WTC11 (cell line): ENCODE measurements at regions not wholly inside any gene's neighbourhood (a gene's known extent, or its start where the extent isn't known, plus 50 kb on each side); places are given as distances from the start of the nearest gene placed in this dataset.
"Not testable (repeated sequence)": the region's sequence is repeated elsewhere in the genome, so short reads cannot be mapped to it uniquely, and the experiment has no call there.

Experiments used
- ATAC-seq: fragments of 200-7000 bp; cut with Tn5 transposase; 2 replicates; pipeline ENCODE4 v1.10.0; 2021; ENCODE audit warnings: mild to moderate bottlenecking, moderate library complexity
- CTCF ChIA-PET: fragments of 300-600 bp; sonication (Branson Sonifier 250); formaldehyde crosslinking; loops from one replicate; lab custom pipeline; 2021; ENCODE audit warnings: antibody characterized with exemption; lab: Charles Lee
- POLR2A ChIA-PET: fragments of 350-600 bp; sonication (Branson Sonifier 250); formaldehyde crosslinking; loops from one replicate; lab custom pipeline; 2021; ENCODE audit warnings: antibody characterized with exemption; lab: Charles Lee
- DNase-seq: peaks from one replicate; pipeline ENCODE4 v3.0.0; 2021; ENCODE audit warnings: low spot score
- H3K27ac Mint-ChIP-seq: 2 replicates; pipeline ENCODE4 v1.8.0; 2021; ENCODE audit warnings: mixed read lengths
- H3K27me3 Mint-ChIP-seq: 2 replicates; pipeline ENCODE4 v1.8.0; 2021; ENCODE audit warnings: low read depth, mild to moderate bottlenecking, moderate library complexity, mixed read lengths
- H3K36me3 Mint-ChIP-seq: 2 replicates; pipeline ENCODE4 v1.8.0; 2021; ENCODE audit warnings: mixed read lengths
- H3K4me1 Mint-ChIP-seq: 2 replicates; pipeline ENCODE4 v1.8.0; 2022; ENCODE audit warnings: mixed read lengths
- H3K4me3 Mint-ChIP-seq: 2 replicates; pipeline ENCODE4 v1.8.0; 2021; ENCODE audit warnings: mild to moderate bottlenecking, moderate library complexity, mixed read lengths
- H3K9me3 Mint-ChIP-seq: 2 replicates; pipeline ENCODE4 v1.8.0; 2021; ENCODE audit warnings: mixed read lengths
- ATF1 ChIP-seq: sonication (generic); formaldehyde crosslinking; IDR thresholded peaks from 2 replicates; pipeline ENCODE4 v1.8.1; 2023; ENCODE audit warnings: mild to moderate bottlenecking, moderate library complexity, missing genetic modification reagents
- GABPB1 ChIP-seq: sonication (generic); formaldehyde crosslinking; IDR thresholded peaks from 2 replicates; pipeline ENCODE4 v1.8.1; 2023; ENCODE audit warnings: mild to moderate bottlenecking, missing genetic modification reagents
- GRHL2 ChIP-seq: fragments of 250-450 bp; sonication (Bioruptor Pico); IDR thresholded peaks from 2 replicates; pipeline ENCODE4 v1.8.0; 2022; ENCODE audit warnings: mild to moderate bottlenecking, moderate library complexity; ENCODE audit not compliant: insufficient replicate concordance, severe bottlenecking
- HMGA2 ChIP-seq: fragments of 250-450 bp; sonication (Bioruptor Pico); IDR thresholded peaks from 2 replicates; pipeline ENCODE4 v1.4.0; 2021; ENCODE audit warnings: mild to moderate bottlenecking, moderate library complexity
- JUN ChIP-seq: sonication (generic); formaldehyde crosslinking; IDR thresholded peaks from 2 replicates; pipeline ENCODE4 v1.8.0; 2023; ENCODE audit warnings: mild to moderate bottlenecking, missing genetic modification reagents
- NFATC4 ChIP-seq: fragments of 250-450 bp; sonication (Bioruptor Pico); IDR thresholded peaks from 2 replicates; pipeline ENCODE4 v1.9.0; 2021; ENCODE audit warnings: mild to moderate bottlenecking
- TEAD1 ChIP-seq: sonication (generic); formaldehyde crosslinking; IDR thresholded peaks from 2 replicates; pipeline ENCODE4 v1.8.0; 2022; ENCODE audit warnings: mild to moderate bottlenecking, missing genetic modification reagents
- ZNF232 ChIP-seq: sonication (generic); formaldehyde crosslinking; IDR thresholded peaks from 2 replicates; pipeline ENCODE4 v1.8.0; 2022; ENCODE audit warnings: mild to moderate bottlenecking, missing genetic modification reagents
- ZNF396 ChIP-seq: fragments of 250-450 bp; sonication (Bioruptor Pico); IDR thresholded peaks from 2 replicates; pipeline ENCODE4 v1.8.0; 2021; ENCODE audit warnings: mild to moderate bottlenecking, moderate library complexity, borderline replicate concordance
- ZNF671 ChIP-seq: fragments of 250-450 bp; sonication (Bioruptor Pico); IDR thresholded peaks from 2 replicates; pipeline ENCODE4 v1.8.0; 2021; ENCODE audit warnings: mild to moderate bottlenecking
- TF ChIP-seq, protein P1 (sequence below): sonication (generic); formaldehyde crosslinking; IDR thresholded peaks from 2 replicates; pipeline ENCODE4 v1.8.1; 2022; ENCODE audit warnings: low read depth, missing genetic modification reagents, borderline replicate concordance
- TF ChIP-seq, protein P2 (sequence below): sonication (generic); formaldehyde crosslinking; IDR thresholded peaks from 2 replicates; pipeline ENCODE4 v1.8.1; 2022; ENCODE audit warnings: mild to moderate bottlenecking, missing genetic modification reagents, moderate library complexity, borderline replicate concordance
- TF ChIP-seq, protein P3 (sequence below): sonication (generic); formaldehyde crosslinking; IDR thresholded peaks from 2 replicates; pipeline ENCODE4 v1.8.0; 2022; ENCODE audit warnings: mild to moderate bottlenecking, missing genetic modification reagents
- TF ChIP-seq, protein P4 (sequence below): fragments of 200-600 bp; IDR thresholded peaks from 2 replicates; pipeline ENCODE4 v1.8.0; 2022; ENCODE audit warnings: antibody characterized with exemption
- TF ChIP-seq, protein P5 (sequence below): sonication (generic); formaldehyde crosslinking; IDR thresholded peaks from 2 replicates; pipeline ENCODE4 v1.8.1; 2023; ENCODE audit warnings: mild to moderate bottlenecking, missing genetic modification reagents, moderate library complexity
- TF ChIP-seq, protein P6 (sequence below): sonication (generic); formaldehyde crosslinking; conservative IDR thresholded peaks from 2 replicates; pipeline ENCODE4 v1.8.1; 2023; ENCODE audit warnings: mild to moderate bottlenecking, low read depth, missing genetic modification reagents, moderate library complexity
- TF ChIP-seq, protein P7 (sequence below): fragments of 250-450 bp; sonication (Bioruptor Pico); IDR thresholded peaks from 2 replicates; pipeline ENCODE4 v1.9.0; 2021; ENCODE audit warnings: mild to moderate bottlenecking, borderline replicate concordance
- TF ChIP-seq, protein P8 (sequence below): sonication (generic); formaldehyde crosslinking; conservative IDR thresholded peaks from 2 replicates; pipeline ENCODE4 v1.8.1; 2022; ENCODE audit warnings: mild to moderate bottlenecking, missing genetic modification reagents
- TF ChIP-seq, protein P9 (sequence below): sonication (generic); formaldehyde crosslinking; IDR thresholded peaks from 2 replicates; pipeline ENCODE4 v1.8.0; 2022; ENCODE audit warnings: mild to moderate bottlenecking, missing genetic modification reagents

DNA sequence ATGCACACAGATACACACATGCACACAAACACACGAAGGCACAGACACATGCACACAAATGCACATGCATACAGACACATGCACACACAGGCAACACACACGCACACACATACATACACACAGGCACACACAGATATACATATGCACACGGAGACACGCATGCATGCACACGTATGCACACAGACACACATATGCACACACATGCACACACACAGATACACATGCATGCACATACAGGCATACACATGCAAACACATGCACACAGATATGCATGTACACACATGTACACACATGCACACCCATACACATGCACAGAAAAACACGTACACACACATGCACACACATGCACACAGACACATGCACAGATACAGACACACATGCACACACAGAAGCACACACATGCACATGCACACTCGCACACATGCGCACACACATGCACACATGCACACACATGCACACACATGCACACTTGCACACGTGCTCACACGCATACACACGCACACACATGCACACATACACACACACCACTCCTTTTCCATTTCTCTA lies 70.8 kb upstream of the ALDH3B2 start:
- POLR2A ChIA-PET = no interaction called here
- Mint-ChIP-seq H3K4me3 (no peak overlapping the region), H3K27ac (no peak overlapping the region; the same call in 1 of the 2 replicates), H3K4me1 (peaks cover 20% of the 10 kb centered on the region), H3K36me3 (no peaks in the 10 kb centered on the region), H3K9me3 (peaks cover 20% of the 10 kb centered on the region), H3K27me3 (peaks cover 7% of the 10 kb centered on the region)
- DNase-seq = no peak
- CTCF ChIA-PET = no interaction called here
- no peak for ATAC-seq
- TF ChIP-seq, protein P1, sequence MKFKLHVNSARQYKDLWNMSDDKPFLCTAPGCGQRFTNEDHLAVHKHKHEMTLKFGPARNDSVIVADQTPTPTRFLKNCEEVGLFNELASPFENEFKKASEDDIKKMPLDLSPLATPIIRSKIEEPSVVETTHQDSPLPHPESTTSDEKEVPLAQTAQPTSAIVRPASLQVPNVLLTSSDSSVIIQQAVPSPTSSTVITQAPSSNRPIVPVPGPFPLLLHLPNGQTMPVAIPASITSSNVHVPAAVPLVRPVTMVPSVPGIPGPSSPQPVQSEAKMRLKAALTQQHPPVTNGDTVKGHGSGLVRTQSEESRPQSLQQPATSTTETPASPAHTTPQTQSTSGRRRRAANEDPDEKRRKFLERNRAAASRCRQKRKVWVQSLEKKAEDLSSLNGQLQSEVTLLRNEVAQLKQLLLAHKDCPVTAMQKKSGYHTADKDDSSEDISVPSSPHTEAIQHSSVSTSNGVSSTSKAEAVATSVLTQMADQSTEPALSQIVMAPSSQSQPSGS = no peak
- TF ChIP-seq, protein P2, sequence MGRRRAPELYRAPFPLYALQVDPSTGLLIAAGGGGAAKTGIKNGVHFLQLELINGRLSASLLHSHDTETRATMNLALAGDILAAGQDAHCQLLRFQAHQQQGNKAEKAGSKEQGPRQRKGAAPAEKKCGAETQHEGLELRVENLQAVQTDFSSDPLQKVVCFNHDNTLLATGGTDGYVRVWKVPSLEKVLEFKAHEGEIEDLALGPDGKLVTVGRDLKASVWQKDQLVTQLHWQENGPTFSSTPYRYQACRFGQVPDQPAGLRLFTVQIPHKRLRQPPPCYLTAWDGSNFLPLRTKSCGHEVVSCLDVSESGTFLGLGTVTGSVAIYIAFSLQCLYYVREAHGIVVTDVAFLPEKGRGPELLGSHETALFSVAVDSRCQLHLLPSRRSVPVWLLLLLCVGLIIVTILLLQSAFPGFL (CRISPR knock-in tag) = no peak
- TF ChIP-seq HMGA2 (CRISPR knock-in tag) (no peak), JUN (CRISPR knock-in tag) (no peak), GRHL2 (no peak), ATF1 (no peak), TEAD1 (CRISPR knock-in tag) (no peak), ZNF396 (CRISPR knock-in tag) (no peak), ZNF232 (no peak), ZNF671 (CRISPR knock-in tag) (no peak), GABPB1 (CRISPR knock-in tag) (no peak), NFATC4 (CRISPR knock-in tag) (no peak)
- TF ChIP-seq, protein P3, sequence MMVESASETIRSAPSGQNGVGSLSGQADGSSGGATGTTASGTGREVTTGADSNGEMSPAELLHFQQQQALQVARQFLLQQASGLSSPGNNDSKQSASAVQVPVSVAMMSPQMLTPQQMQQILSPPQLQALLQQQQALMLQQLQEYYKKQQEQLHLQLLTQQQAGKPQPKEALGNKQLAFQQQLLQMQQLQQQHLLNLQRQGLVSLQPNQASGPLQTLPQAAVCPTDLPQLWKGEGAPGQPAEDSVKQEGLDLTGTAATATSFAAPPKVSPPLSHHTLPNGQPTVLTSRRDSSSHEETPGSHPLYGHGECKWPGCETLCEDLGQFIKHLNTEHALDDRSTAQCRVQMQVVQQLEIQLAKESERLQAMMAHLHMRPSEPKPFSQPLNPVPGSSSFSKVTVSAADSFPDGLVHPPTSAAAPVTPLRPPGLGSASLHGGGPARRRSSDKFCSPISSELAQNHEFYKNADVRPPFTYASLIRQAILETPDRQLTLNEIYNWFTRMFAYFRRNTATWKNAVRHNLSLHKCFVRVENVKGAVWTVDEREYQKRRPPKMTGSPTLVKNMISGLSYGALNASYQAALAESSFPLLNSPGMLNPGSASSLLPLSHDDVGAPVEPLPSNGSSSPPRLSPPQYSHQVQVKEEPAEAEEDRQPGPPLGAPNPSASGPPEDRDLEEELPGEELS (CRISPR knock-in tag) = no peak
- TF ChIP-seq, protein P4, sequence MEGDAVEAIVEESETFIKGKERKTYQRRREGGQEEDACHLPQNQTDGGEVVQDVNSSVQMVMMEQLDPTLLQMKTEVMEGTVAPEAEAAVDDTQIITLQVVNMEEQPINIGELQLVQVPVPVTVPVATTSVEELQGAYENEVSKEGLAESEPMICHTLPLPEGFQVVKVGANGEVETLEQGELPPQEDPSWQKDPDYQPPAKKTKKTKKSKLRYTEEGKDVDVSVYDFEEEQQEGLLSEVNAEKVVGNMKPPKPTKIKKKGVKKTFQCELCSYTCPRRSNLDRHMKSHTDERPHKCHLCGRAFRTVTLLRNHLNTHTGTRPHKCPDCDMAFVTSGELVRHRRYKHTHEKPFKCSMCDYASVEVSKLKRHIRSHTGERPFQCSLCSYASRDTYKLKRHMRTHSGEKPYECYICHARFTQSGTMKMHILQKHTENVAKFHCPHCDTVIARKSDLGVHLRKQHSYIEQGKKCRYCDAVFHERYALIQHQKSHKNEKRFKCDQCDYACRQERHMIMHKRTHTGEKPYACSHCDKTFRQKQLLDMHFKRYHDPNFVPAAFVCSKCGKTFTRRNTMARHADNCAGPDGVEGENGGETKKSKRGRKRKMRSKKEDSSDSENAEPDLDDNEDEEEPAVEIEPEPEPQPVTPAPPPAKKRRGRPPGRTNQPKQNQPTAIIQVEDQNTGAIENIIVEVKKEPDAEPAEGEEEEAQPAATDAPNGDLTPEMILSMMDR = no peak
- TF ChIP-seq, protein P5, sequence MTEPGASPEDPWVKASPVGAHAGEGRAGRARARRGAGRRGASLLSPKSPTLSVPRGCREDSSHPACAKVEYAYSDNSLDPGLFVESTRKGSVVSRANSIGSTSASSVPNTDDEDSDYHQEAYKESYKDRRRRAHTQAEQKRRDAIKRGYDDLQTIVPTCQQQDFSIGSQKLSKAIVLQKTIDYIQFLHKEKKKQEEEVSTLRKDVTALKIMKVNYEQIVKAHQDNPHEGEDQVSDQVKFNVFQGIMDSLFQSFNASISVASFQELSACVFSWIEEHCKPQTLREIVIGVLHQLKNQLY (CRISPR knock-in tag) = no peak
- TF ChIP-seq, protein P6, sequence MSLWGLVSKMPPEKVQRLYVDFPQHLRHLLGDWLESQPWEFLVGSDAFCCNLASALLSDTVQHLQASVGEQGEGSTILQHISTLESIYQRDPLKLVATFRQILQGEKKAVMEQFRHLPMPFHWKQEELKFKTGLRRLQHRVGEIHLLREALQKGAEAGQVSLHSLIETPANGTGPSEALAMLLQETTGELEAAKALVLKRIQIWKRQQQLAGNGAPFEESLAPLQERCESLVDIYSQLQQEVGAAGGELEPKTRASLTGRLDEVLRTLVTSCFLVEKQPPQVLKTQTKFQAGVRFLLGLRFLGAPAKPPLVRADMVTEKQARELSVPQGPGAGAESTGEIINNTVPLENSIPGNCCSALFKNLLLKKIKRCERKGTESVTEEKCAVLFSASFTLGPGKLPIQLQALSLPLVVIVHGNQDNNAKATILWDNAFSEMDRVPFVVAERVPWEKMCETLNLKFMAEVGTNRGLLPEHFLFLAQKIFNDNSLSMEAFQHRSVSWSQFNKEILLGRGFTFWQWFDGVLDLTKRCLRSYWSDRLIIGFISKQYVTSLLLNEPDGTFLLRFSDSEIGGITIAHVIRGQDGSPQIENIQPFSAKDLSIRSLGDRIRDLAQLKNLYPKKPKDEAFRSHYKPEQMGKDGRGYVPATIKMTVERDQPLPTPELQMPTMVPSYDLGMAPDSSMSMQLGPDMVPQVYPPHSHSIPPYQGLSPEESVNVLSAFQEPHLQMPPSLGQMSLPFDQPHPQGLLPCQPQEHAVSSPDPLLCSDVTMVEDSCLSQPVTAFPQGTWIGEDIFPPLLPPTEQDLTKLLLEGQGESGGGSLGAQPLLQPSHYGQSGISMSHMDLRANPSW (CRISPR knock-in tag) = no peak
- TF ChIP-seq, protein P7, sequence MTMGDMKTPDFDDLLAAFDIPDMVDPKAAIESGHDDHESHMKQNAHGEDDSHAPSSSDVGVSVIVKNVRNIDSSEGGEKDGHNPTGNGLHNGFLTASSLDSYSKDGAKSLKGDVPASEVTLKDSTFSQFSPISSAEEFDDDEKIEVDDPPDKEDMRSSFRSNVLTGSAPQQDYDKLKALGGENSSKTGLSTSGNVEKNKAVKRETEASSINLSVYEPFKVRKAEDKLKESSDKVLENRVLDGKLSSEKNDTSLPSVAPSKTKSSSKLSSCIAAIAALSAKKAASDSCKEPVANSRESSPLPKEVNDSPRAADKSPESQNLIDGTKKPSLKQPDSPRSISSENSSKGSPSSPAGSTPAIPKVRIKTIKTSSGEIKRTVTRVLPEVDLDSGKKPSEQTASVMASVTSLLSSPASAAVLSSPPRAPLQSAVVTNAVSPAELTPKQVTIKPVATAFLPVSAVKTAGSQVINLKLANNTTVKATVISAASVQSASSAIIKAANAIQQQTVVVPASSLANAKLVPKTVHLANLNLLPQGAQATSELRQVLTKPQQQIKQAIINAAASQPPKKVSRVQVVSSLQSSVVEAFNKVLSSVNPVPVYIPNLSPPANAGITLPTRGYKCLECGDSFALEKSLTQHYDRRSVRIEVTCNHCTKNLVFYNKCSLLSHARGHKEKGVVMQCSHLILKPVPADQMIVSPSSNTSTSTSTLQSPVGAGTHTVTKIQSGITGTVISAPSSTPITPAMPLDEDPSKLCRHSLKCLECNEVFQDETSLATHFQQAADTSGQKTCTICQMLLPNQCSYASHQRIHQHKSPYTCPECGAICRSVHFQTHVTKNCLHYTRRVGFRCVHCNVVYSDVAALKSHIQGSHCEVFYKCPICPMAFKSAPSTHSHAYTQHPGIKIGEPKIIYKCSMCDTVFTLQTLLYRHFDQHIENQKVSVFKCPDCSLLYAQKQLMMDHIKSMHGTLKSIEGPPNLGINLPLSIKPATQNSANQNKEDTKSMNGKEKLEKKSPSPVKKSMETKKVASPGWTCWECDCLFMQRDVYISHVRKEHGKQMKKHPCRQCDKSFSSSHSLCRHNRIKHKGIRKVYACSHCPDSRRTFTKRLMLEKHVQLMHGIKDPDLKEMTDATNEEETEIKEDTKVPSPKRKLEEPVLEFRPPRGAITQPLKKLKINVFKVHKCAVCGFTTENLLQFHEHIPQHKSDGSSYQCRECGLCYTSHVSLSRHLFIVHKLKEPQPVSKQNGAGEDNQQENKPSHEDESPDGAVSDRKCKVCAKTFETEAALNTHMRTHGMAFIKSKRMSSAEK (CRISPR knock-in tag) = no peak
- TF ChIP-seq, protein P8, sequence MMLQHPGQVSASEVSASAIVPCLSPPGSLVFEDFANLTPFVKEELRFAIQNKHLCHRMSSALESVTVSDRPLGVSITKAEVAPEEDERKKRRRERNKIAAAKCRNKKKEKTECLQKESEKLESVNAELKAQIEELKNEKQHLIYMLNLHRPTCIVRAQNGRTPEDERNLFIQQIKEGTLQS (CRISPR knock-in tag) = no peak
- TF ChIP-seq, protein P9, sequence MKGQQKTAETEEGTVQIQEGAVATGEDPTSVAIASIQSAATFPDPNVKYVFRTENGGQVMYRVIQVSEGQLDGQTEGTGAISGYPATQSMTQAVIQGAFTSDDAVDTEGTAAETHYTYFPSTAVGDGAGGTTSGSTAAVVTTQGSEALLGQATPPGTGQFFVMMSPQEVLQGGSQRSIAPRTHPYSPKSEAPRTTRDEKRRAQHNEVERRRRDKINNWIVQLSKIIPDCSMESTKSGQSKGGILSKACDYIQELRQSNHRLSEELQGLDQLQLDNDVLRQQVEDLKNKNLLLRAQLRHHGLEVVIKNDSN (CRISPR knock-in tag) = no peak

DNA sequence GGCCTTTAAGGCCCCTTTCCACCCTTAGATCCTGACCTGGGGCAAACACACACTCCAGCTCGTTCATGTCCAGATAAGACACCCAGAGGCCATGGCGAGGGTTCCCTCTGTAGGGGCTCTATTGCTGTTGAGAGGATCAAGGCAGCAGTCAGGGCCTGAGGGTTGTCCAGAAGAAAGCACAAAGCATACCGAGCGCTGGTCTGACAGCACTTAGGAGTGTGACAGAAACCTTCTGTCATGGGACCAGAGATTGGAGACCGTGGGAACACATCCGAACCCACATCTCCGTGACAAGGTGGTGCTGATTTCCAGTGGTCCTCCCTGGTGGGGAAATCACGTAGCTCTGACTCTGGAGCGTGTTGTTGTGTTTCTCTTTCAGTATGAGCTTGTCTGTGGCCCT lies 69.8 kb upstream of the ALDH3B2 start:
- POLR2A ChIA-PET, CTCF ChIA-PET, H3K4me3 Mint-ChIP-seq, H3K27ac Mint-ChIP-seq, H3K36me3 Mint-ChIP-seq, ATAC-seq, DNase-seq, H3K27me3 Mint-ChIP-seq: not testable (repeated sequence)
- peaks cover 20% of the 10 kb centered on the region for H3K9me3 Mint-ChIP-seq
- peaks cover 20% of the 10 kb centered on the region for H3K4me1 Mint-ChIP-seq
